Activated CD8-positive, alpha-beta T cell treated with anti-CD3 and anti-CD28 coated beads, Interleukin-2, amount 10 ng/mL, durations not matched to agents 7 days and 5 days (primary cell): ENCODE measurements at regions not wholly inside any gene's neighbourhood (a gene's known extent, or its start where the extent isn't known, plus 50 kb on each side); places are given as distances from the start of the nearest gene placed in this dataset.

Experiments
- ATAC-seq: fragments of 150-1000 bp; cut with Tn5 transposase; one replicate; pipeline ENCODE4 v1.10.0; 2021; ENCODE audit warnings: moderate library complexity
- CTCF ChIA-PET: fragments of 350-600 bp; sonication (Branson Sonifier 250); formaldehyde crosslinking; loops from one replicate; lab custom pipeline; 2021; ENCODE audit warnings: antibody characterized with exemption; lab: Charles Lee
- POLR2A ChIA-PET: fragments of 350-600 bp; sonication (Branson Sonifier 250); formaldehyde crosslinking; loops from one replicate; lab custom pipeline; 2021; ENCODE audit warnings: antibody characterized with exemption; lab: Charles Lee
- DNase-seq: peaks from one replicate; pipeline ENCODE4 v3.0.0-alpha.2; 2020
- H3K27ac Mint-ChIP-seq: one replicate; pipeline ENCODE4 v1.8.0; 2021; ENCODE audit warnings: mild to moderate bottlenecking, mixed read lengths
- H3K27me3 Mint-ChIP-seq: one replicate; pipeline ENCODE4 v1.8.0; 2021; ENCODE audit warnings: low read depth, mixed read lengths
- H3K36me3 Mint-ChIP-seq: one replicate; pipeline ENCODE4 v1.8.0; 2021; ENCODE audit warnings: low read depth, mixed read lengths
- H3K4me1 Mint-ChIP-seq: one replicate; pipeline ENCODE4 v1.8.0; 2021; ENCODE audit warnings: low read depth, mixed read lengths
- H3K4me3 Mint-ChIP-seq: one replicate; pipeline ENCODE4 v1.8.0; 2021; ENCODE audit warnings: mild to moderate bottlenecking, mixed read lengths
- H3K9me3 Mint-ChIP-seq: one replicate; pipeline ENCODE4 v1.8.0; 2022; ENCODE audit warnings: mixed read lengths; ENCODE audit not compliant: insufficient read depth

DNA sequence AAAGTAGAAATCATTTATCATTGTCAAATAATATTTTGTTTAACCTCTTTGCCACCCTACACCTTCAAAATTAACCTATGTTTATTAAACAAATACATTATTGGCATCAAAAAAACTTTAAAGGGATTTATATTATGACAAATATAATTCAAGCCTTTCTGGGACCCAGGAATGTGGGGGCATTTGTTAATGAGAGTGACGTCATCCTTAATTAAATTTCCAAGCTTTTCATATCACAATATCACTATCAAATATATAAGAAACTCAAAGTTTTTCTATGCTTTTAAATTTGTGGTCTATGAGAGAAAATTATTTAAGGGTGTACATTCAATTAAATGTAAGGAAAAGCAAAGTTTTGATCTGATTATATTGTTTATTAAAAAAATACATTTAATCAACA lies 307.4 kb upstream of the POU3F3 start:
- CTCF ChIA-PET = no interaction called here
- ATAC-seq (no peak), DNase-seq (no peak)
- no peaks in the 10 kb centered on the region for H3K4me1 Mint-ChIP-seq
- H3K4me3 Mint-ChIP-seq = no peak overlapping the region
- H3K9me3 Mint-ChIP-seq = no peaks in the 10 kb centered on the region
- H3K36me3 Mint-ChIP-seq = no peaks in the 10 kb centered on the region
- POLR2A ChIA-PET = no interaction called here
- H3K27ac Mint-ChIP-seq = no peak overlapping the region
- no peaks in the 10 kb centered on the region for H3K27me3 Mint-ChIP-seq

DNA sequence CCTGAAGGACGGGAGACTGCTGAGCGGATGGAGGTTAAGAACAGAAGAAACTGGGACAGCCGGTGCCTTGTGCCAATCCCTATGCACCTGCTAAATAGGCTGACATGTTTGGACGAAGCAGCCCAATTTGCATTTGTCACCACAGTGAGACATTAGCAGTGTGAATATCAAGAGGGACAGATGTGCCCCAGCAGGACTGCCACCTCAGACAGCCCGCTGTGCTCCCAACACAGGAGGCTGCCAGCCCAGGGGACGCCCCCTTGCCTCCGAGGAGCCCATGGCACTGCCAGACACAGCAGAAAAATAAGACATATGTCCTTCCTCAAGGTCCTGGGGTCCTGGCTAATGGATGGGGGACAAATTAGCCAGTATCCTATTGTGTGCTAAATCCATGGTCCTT lies 306.7 kb upstream of the POU3F3 start:
- CTCF ChIA-PET = no interaction called here
- Mint-ChIP-seq H3K4me1 (no peaks in the 10 kb centered on the region), H3K9me3 (no peaks in the 10 kb centered on the region), H3K4me3 (no peak overlapping the region), H3K36me3 (no peaks in the 10 kb centered on the region), H3K27ac (no peak overlapping the region), H3K27me3 (no peaks in the 10 kb centered on the region)
- POLR2A ChIA-PET = no interaction called here
- ATAC-seq (no peak), DNase-seq (no peak)

GRCh38 chr2:104561251-104561650 lies 292.7 kb upstream of the POU3F3 start:
- Mint-ChIP-seq H3K4me1 (no peaks in the 10 kb centered on the region), H3K36me3 (no peaks in the 10 kb centered on the region), H3K27ac (no peak overlapping the region), H3K4me3 (no peak overlapping the region), H3K9me3 (no peaks in the 10 kb centered on the region), H3K27me3 (no peaks in the 10 kb centered on the region)
- DNase-seq (no peak), ATAC-seq (no peak)
- POLR2A ChIA-PET = no interaction called here
- CTCF ChIA-PET = no interaction called here

DNA sequence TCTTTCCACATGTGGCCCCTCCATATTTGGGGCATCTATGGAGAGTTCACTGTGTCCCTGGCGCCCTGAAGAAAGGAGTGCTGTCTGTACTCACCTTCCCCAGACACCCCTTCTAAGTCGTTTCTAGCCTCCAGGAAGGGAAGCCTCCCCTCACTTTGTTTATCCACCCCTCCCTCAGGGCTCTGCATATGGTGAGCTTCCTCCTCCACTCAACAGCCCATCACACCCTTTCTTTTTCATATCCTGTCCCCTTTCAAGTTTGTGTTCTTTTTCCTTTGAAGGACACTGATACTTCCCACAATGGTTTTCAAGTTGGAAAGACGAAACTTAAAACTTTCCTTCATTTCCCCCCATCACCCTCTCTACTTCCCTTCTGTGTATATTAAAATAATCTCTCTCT lies 291.4 kb upstream of the POU3F3 start:
- Mint-ChIP-seq H3K27ac (no peak overlapping the region), H3K9me3 (no peaks in the 10 kb centered on the region), H3K4me3 (no peak overlapping the region), H3K36me3 (no peaks in the 10 kb centered on the region), H3K27me3 (no peaks in the 10 kb centered on the region), H3K4me1 (no peaks in the 10 kb centered on the region)
- ATAC-seq = no peak
- no peak for DNase-seq
- ChIA-PET CTCF (no interaction called here), POLR2A (no interaction called here)

- H3K4me1 Mint-ChIP-seq = no peaks in the 10 kb centered on the region
- H3K9me3 Mint-ChIP-seq = no peaks in the 10 kb centered on the region
- POLR2A ChIA-PET = no interaction called here
- DNase-seq (no peak), ATAC-seq (no peak)
- H3K36me3 Mint-ChIP-seq = no peaks in the 10 kb centered on the region
- CTCF ChIA-PET = no interaction called here
- H3K27me3 Mint-ChIP-seq = no peaks in the 10 kb centered on the region
- no peak overlapping the region for H3K27ac Mint-ChIP-seq
- H3K4me3 Mint-ChIP-seq = no peak overlapping the region
These were observed 290.4 kb upstream of the POU3F3 start for GRCh38 chr2:104563398-104563996.

- POLR2A ChIA-PET = no interaction called here
- ATAC-seq (no peak), DNase-seq (no peak)
- Mint-ChIP-seq H3K27ac (no peak overlapping the region), H3K27me3 (no peaks in the 10 kb centered on the region), H3K36me3 (no peaks in the 10 kb centered on the region), H3K4me1 (no peaks in the 10 kb centered on the region), H3K4me3 (no peak overlapping the region), H3K9me3 (no peaks in the 10 kb centered on the region)
- CTCF ChIA-PET = no interaction called here
These were observed 285.7 kb upstream of the POU3F3 start for GRCh38 chr2:104568247-104568646.

GRCh38 chr2:104570259-104570658 lies 283.7 kb upstream of the POU3F3 start:
- Mint-ChIP-seq H3K4me1 (no peaks in the 10 kb centered on the region), H3K4me3 (no peak overlapping the region), H3K27me3 (no peaks in the 10 kb centered on the region), H3K27ac (no peak overlapping the region), H3K9me3 (no peaks in the 10 kb centered on the region), H3K36me3 (no peaks in the 10 kb centered on the region)
- ChIA-PET CTCF (no interaction called here), POLR2A (no interaction called here)
- no peak for ATAC-seq
- DNase-seq = no peak

DNA sequence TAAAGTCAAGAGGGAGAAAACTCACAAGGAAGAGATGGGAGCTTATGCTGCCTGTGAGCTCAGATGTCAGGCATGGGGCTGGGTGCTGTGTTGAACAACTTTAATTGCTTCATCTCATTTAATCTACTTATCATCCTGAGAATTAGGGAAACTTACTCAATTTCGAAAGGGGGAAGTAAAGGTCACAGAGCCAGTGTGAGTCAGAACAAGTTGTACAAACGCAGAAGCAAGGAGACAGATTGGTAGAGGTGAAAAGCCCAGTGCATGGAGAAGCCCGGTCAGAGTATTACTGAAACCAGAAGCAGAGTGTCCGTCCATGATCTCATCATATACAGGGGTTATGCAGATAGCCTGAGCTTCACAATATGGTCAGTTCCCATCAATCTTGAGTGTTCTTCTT lies 281.1 kb upstream of the POU3F3 start:
- Mint-ChIP-seq H3K36me3 (no peaks in the 10 kb centered on the region), H3K4me1 (no peaks in the 10 kb centered on the region), H3K4me3 (no peak overlapping the region), H3K9me3 (no peaks in the 10 kb centered on the region), H3K27ac (no peak overlapping the region), H3K27me3 (no peaks in the 10 kb centered on the region)
- DNase-seq (no peak), ATAC-seq (no peak)
- ChIA-PET CTCF (no interaction called here), POLR2A (no interaction called here)

DNA sequence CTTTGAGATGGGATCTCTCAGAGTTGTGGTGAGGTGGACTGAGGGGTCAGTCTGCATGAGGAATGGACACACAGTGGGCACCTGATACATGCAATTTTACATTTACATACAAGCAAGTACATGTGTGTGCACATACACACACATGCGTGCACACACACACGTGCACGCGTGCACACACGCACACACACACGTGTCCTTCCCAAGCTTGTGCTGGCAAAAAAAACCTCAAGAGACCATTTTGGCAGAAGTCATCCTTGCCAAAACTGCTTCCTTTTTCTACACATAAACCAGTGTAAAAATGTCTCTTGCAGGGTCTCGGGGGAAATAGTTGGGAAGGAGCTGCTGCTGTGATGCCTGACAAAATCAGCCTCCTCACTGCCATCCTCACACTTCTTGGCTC lies 279.5 kb upstream of the POU3F3 start:
- ChIA-PET CTCF (no interaction called here), POLR2A (no interaction called here)
- H3K36me3 Mint-ChIP-seq = no peaks in the 10 kb centered on the region
- ATAC-seq = no peak
- H3K4me1 Mint-ChIP-seq = no peaks in the 10 kb centered on the region
- no peak for DNase-seq
- H3K9me3 Mint-ChIP-seq = no peaks in the 10 kb centered on the region
- H3K4me3 Mint-ChIP-seq = no peak overlapping the region
- no peak overlapping the region for H3K27ac Mint-ChIP-seq
- H3K27me3 Mint-ChIP-seq = no peaks in the 10 kb centered on the region

GRCh38 chr2:104577143-104577542 lies 276.8 kb upstream of the POU3F3 start:
- ChIA-PET CTCF (no interaction called here), POLR2A (no interaction called here)
- no peaks in the 10 kb centered on the region for H3K4me1 Mint-ChIP-seq
- H3K4me3 Mint-ChIP-seq = no peak overlapping the region
- no peaks in the 10 kb centered on the region for H3K27me3 Mint-ChIP-seq
- H3K36me3 Mint-ChIP-seq = no peaks in the 10 kb centered on the region
- no peak for DNase-seq
- ATAC-seq = no peak
- no peak overlapping the region for H3K27ac Mint-ChIP-seq
- H3K9me3 Mint-ChIP-seq = no peaks in the 10 kb centered on the region

- Mint-ChIP-seq H3K27me3 (no peaks in the 10 kb centered on the region), H3K4me3 (no peak overlapping the region), H3K4me1 (no peaks in the 10 kb centered on the region), H3K27ac (no peak overlapping the region), H3K9me3 (no peaks in the 10 kb centered on the region), H3K36me3 (no peaks in the 10 kb centered on the region)
- ChIA-PET POLR2A (no interaction called here), CTCF (no interaction called here)
- ATAC-seq (no peak), DNase-seq (no peak)
These were observed 271.4 kb upstream of the POU3F3 start for GRCh38 chr2:104582471-104582870.

- DNase-seq (no peak), ATAC-seq (no peak)
- Mint-ChIP-seq H3K27ac (no peak overlapping the region), H3K9me3 (no peaks in the 10 kb centered on the region), H3K27me3 (no peaks in the 10 kb centered on the region), H3K36me3 (no peaks in the 10 kb centered on the region), H3K4me3 (no peak overlapping the region), H3K4me1 (no peaks in the 10 kb centered on the region)
- CTCF ChIA-PET = no interaction called here
- POLR2A ChIA-PET = no interaction called here
These were observed 270.1 kb upstream of the POU3F3 start for GRCh38 chr2:104583811-104584210.

- DNase-seq (no peak), ATAC-seq (no peak)
- CTCF ChIA-PET = no interaction called here
- Mint-ChIP-seq H3K27ac (no peak overlapping the region), H3K9me3 (no peaks in the 10 kb centered on the region), H3K4me1 (no peaks in the 10 kb centered on the region), H3K4me3 (no peak overlapping the region), H3K36me3 (no peaks in the 10 kb centered on the region), H3K27me3 (no peaks in the 10 kb centered on the region)
- POLR2A ChIA-PET = no interaction called here
These were observed 269.5 kb upstream of the POU3F3 start for GRCh38 chr2:104584393-104584792.
